HG02610 (cell line): ENCODE measurements at regions not wholly inside any gene's neighbourhood (a gene's known extent, or its start where the extent isn't known, plus 50 kb on each side); places are given as distances from the start of the nearest gene placed in this dataset.

Experiments used
- ATAC-seq: cut with Tn5 transposase; IDR thresholded peaks from one replicate; pipeline ENCODE4 v1.9.1; 2021; ENCODE audit warnings: mild to moderate bottlenecking, moderate library complexity; ENCODE audit not compliant: unreplicated experiment

DNA sequence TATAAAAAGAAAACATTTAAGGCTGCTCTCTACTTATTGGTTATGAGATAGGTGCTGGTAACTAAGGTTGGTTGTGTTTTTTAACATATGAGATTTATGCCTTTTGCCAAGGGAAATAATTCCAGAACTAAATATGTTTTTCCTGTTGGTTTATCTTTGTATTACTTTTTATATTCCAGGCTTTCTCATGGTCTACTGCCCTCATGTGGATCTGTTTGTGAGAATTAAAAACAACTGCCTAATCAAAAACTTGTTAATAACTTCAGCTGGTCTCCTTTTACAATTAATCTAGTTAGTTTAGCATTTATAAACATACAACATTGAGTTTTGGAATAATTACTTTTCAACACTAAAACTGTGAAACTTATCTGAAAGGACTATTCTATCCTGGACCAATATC lies 1208.3 kb downstream of the ADGRL3 start:
- no peak for ATAC-seq

DNA sequence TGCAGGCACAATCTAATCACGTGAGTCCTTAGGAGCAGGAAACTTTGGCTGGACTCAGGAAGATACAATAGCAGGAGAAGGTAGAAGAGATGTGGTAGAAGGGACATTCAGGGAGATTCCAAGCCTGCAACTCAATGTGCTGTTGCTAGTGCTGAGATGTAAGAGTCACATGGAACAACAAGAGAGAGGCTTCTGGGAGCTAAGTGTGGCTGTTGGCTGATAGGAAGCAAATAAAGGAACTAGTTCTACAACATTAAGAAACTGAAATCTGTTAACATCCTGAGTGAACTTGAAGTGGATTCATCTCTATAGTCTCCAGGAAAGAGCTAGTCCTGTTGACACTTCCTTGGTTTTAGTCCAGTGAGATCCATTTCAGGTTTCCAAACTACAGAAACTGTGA lies 1207.4 kb downstream of the ADGRL3 start:
- no peak for ATAC-seq

GRCh38 chr4:62402088-62402806 lies 1202.1 kb downstream of the ADGRL3 start:
- ATAC-seq, result peak; percentile 71

DNA sequence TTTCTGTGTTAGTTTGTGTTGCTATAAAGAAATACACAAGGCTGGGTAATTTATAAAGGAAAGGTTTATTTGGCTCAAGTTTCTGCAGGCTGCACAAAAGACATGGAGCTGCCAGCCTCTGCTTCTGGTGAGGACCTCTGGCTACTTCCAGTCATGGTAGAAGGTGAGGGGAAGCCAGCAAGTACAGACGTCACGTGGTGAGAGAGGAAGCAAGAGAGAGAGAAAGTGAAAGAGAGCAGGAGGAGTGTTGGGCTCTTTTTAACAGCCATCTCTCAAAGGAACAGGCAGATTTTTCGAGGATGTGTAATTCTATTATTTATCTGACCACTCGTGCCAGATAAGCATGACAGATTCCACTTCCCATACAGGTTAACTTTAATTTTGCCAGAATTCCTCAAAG lies 1199.1 kb downstream of the ADGRL3 start:
- ATAC-seq, result peak; percentile 82

DNA sequence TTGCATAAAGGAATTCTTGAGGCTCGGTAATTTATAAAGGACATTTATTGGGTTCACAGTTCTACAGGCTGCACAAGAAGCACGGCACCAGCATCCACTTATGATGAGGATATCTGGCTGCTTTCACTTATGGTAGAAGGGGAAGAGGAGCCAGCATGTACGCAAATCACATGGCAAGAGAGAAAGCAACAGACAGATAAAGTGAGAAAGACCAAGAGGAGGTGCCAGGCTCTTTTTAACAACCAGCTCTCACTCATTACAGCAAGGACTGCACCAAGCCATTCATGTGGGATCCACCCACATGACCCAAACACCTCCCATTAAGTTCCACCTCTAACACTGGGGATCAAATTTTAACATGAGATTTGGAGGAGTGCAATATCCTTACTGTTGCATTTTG lies 1198.2 kb downstream of the ADGRL3 start:
- ATAC-seq, result no peak

DNA sequence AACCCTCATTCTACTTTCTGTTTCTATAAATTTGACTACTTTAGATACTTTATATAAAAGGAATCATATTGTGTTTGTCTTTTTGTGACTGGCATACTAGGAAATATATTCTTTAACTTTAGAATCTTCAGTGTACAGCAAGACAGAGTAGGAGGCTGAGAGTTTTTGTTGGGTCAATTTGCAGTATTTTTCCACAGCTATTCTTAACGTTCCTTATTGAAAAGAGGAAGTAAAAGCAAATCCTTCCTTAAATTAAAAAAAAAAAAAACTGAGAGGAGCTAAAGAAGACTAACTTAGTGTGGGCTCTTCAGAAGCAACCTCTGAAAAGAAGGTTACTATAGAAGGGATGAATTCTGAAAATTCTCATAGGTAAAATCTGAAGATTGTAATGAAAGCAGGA lies 1194.6 kb downstream of the ADGRL3 start:
- ATAC-seq, result no peak

GRCh38 chr4:62387808-62388207 lies 1187.7 kb downstream of the ADGRL3 start:
- no peak for ATAC-seq

DNA sequence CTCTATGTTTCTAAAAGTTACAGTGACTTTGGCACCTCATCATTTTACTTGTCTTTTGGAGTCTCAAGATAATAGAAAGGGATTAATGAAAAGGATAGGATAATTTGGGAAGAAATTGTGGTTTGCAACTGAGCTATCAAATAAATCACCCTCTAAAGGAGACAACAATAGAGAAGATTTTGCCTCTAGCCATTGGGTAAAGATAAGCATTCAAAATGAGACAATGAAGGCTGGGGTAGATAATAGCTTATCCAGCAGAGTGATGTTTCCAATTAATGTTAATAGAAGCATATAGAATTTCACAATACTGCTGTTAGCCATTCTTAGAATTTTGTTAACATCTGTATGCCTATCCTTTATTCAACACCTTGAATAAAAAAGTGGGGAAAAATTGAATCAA lies 1177.6 kb downstream of the ADGRL3 start:
- no peak for ATAC-seq

GRCh38 chr4:62377245-62377644 lies 1177.1 kb downstream of the ADGRL3 start:
- no peak for ATAC-seq

- ATAC-seq, result no peak
Measured at GRCh38 chr4:62366939-62367338, 1166.8 kb downstream of the ADGRL3 start.

DNA sequence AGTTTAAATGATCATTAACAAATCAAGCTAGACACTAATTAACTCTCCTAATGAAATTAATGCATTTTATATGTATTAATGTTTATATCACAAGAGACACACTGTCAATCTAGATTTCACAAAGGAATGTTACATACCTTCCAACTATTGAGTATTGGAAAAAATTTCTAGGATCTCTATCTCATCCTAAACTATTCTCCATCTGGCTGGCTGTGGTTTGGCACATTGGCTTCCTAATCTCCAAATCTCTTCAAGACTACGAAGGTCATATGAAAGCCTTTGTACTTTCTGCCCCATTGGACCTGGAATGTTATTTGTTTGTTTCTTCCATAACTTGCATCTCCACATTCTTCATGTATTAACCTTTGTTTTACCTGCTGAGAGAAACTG lies 1160.0 kb downstream of the ADGRL3 start:
- ATAC-seq, result no peak

DNA sequence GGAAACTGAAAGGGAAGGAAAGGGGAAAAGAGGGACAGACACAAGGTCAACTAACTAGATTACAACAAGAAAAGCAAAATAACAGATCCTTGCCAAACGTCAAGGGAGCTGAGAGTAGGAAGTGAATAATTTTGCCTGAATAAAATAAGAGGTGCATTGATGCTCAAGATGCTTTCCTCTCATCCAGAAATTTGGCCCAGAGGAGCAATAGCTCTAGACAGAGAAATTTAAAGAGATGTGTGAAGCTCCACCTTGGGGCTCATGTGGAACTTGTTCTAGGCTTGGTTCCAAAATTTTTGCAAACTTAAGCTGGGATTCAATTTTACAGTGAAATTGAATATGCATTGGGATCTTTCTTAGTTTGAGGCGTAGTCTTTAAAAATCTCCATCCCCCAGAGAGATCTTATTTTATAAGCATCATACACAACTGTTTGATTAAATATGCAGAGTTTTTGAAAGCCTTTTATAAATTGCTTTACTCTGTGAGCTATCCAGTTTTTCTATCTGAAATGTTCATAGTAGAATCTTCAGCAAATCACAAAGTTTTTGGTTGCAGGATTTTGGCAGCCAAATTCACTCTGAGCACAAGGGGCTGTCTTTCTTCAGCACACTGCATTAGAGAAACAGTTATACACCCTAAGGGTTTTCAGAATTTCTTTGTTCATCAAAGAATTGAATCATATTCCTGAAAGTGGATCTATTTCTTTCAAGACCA lies 1159.5 kb downstream of the ADGRL3 start:
- no peak for ATAC-seq

- peak; percentile 16 for ATAC-seq
Measured at GRCh38 chr4:62344915-62345314, 1144.8 kb downstream of the ADGRL3 start.

DNA sequence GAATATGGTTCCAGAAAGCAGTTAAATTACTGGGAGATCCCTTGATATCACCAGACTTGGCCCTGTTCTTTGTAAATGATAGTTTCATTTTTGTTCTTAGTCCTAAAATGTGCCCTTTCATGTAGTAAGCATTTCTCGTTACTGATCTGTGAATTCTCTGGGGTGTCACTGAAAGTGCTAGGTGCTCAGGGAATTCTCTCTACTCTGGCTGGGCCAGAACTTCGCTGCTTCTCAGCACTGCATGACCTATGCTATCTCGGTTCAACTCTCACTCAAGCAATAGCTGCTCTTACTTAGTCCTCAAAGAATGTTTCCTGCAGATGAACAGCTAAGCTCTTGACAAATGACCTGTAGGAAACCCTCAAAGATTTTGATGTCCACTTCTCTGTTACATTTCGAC lies 1144.3 kb downstream of the ADGRL3 start:
- ATAC-seq, result peak; percentile 78

- ATAC-seq, result no peak
Measured at GRCh38 chr4:62342346-62342745, 1142.2 kb downstream of the ADGRL3 start.

DNA sequence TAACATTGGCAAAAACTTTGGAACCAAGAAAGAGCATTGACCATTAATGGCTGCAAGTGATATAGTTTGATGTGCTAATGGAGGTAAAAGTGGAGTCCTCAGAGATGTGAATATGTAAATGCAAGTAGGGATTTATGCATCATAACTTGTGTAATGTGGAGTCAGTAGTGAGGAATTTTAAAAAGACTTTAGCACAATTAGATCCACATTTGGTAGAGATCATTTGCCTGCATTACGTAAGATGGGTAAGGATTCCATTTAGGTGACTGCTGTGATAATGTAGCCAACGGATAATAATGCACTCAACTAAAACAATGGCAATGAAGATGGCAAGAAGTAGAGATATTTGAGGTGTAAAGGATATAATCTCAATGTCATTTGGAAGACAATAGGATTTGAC lies 1128.4 kb downstream of the ADGRL3 start:
- ATAC-seq, result no peak

GRCh38 chr4:62327612-62328297 lies 1127.6 kb downstream of the ADGRL3 start:
- no peak for ATAC-seq

DNA sequence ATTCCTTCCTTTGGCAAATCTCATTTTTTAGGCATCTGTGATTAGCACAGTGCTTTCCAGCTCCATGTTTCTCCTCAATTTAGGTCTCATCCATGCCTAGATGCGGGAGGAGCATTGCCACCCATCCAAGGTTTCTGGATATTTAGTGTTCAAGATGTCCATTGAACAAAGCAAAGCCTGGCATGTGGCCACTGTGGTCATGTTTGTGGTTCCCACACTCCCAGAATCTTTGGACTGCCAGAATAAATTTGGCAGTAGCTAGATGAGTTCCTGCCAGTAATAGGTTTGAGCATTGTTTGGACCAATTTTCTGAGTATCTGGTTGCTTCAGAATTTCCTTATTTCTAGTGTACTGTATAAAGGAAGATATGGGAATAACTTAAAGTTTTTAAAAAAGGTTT lies 1124.1 kb downstream of the ADGRL3 start:
- no peak for ATAC-seq

- ATAC-seq, result no peak
Measured at GRCh38 chr4:62320612-62321011, 1120.5 kb downstream of the ADGRL3 start.

GRCh38 chr4:62302710-62303109 lies 1102.6 kb downstream of the ADGRL3 start:
- no peak for ATAC-seq

DNA sequence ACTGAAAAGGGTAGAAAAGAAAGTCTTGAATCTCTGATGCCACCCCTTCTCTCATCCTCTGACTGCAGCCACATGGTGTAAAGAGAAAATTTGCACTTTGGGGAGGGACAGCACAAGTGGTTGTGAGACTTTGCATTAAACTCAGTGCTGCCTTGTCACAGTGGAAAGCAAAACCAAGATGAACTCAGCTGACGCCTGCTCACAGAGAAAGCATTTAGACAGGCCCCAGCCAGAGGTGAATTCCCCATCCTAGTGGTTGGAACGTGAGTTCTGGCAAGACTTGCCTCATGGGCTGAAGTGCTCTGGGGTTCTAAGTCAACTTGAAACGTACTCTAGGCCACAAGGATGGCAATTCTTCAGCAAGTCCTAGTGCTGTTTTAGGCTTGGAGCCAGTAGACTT lies 1101.4 kb downstream of the ADGRL3 start:
- ATAC-seq, result no peak

- ATAC-seq, result no peak
Measured at GRCh38 chr4:62293551-62293950, 1093.4 kb downstream of the ADGRL3 start.
